Neuronal stem cell (in vitro differentiated cells): ENCODE measurements at regions not wholly inside any gene's neighbourhood (a gene's known extent, or its start where the extent isn't known, plus 50 kb on each side); places are given as distances from the start of the nearest gene placed in this dataset.

Source experiments
- DNase-seq: peaks from one replicate; pipeline ENCODE4 v3.0.0-alpha.2; 2013; ENCODE audit warnings: low spot score
- H2AFZ ChIP-seq: one replicate; pipeline ENCODE4 v1.6.1; 2013; ENCODE audit warnings: mild to moderate bottlenecking, low read length, inconsistent platforms
- H2AK5ac ChIP-seq: 2 replicates; pipeline ENCODE4 v1.6.1; 2013; ENCODE audit warnings: low read depth, mild to moderate bottlenecking, inconsistent platforms, low read length, moderate library complexity, mixed read lengths
- H2BK120ac ChIP-seq: 2 replicates; pipeline ENCODE4 v1.6.1; 2013; ENCODE audit warnings: low read depth, mild to moderate bottlenecking, inconsistent platforms, low read length, moderate library complexity, mixed read lengths
- H2BK12ac ChIP-seq: one replicate; pipeline ENCODE4 v1.6.1; 2013; ENCODE audit warnings: low read length, inconsistent platforms
- H2BK15ac ChIP-seq: 2 replicates; pipeline ENCODE4 v1.6.1; 2013; ENCODE audit warnings: mild to moderate bottlenecking, low read length, inconsistent platforms, mixed read lengths
- H2BK5ac ChIP-seq: one replicate; pipeline ENCODE4 v1.6.1; 2013; ENCODE audit warnings: inconsistent platforms, mild to moderate bottlenecking, low read length, moderate library complexity
- H3K14ac ChIP-seq: one replicate; pipeline ENCODE4 v1.6.1; 2013; ENCODE audit warnings: low read length, inconsistent platforms
- H3K18ac ChIP-seq: 2 replicates; pipeline ENCODE4 v1.6.1; 2013; ENCODE audit warnings: low read length, inconsistent platforms
- H3K23ac ChIP-seq: 2 replicates; pipeline ENCODE4 v1.6.1; 2013; ENCODE audit warnings: low read depth, mild to moderate bottlenecking, mixed read lengths, low read length, inconsistent platforms; ENCODE audit not compliant: poor library complexity
- H3K27ac ChIP-seq: replicated peaks from 3 replicates; pipeline ENCODE4 v1.5.1; 2013; ENCODE audit warnings: low read length, inconsistent platforms
- H3K27me3 ChIP-seq, 3 experiments: 2 replicates each; pipeline ENCODE4 v1.6.1; 2013; ENCODE audit warnings: low read length in 3 of 3, mild to moderate bottlenecking in 2 of 3, inconsistent platforms in 1 of 3, low read depth in 1 of 3, mixed read lengths in 1 of 3, moderate library complexity in 1 of 3; ENCODE audit not compliant: control insufficient read depth in 3 of 3, insufficient read depth in 3 of 3
- H3K36me3 ChIP-seq, 2 donors: replicated peaks in 1 of 2; 2 replicates each; pipeline ENCODE4 v1.6.1; 2013; ENCODE audit warnings: low read length in 2 of 2; ENCODE audit not compliant: control insufficient read depth in 2 of 2, insufficient read depth in 2 of 2
- H3K4ac ChIP-seq: 2 replicates; pipeline ENCODE4 v1.6.1; 2013; ENCODE audit warnings: inconsistent platforms, mild to moderate bottlenecking, low read length, moderate library complexity
- H3K4me1 ChIP-seq, 2 donors: 1 replicate in 1 of 2; 2 replicates in 1 of 2; pipeline ENCODE4 v1.6.1; 2013; ENCODE audit warnings: low read length in 2 of 2, low read depth in 1 of 2; ENCODE audit not compliant: control insufficient read depth in 2 of 2, insufficient read depth in 1 of 2
- H3K4me2 ChIP-seq: one replicate; pipeline ENCODE4 v1.6.1; 2013; ENCODE audit warnings: mild to moderate bottlenecking, low read length, inconsistent platforms; ENCODE audit not compliant: insufficient read depth, poor library complexity, severe bottlenecking
- H3K4me3 ChIP-seq, 2 donors: 2 replicates each; pipeline ENCODE4 v1.5.1; 2013; ENCODE audit warnings: low read length in 2 of 2, mild to moderate bottlenecking in 2 of 2, inconsistent platforms in 1 of 2, moderate library complexity in 1 of 2
- H3K79me1 ChIP-seq: one replicate; pipeline ENCODE4 v1.6.1; 2013; ENCODE audit warnings: low read depth, mild to moderate bottlenecking, inconsistent platforms, low read length, moderate library complexity
- H3K9ac ChIP-seq: one replicate; pipeline ENCODE4 v1.6.1; 2013; ENCODE audit warnings: mild to moderate bottlenecking, low read depth, low read length, inconsistent platforms; ENCODE audit not compliant: poor library complexity
- H3K9me3 ChIP-seq, 2 donors: replicated peaks in 1 of 2; 2 replicates each; pipeline versions ENCODE3 to v1.6.1; 2013; ENCODE audit warnings: low read length in 2 of 2, mild to moderate bottlenecking in 2 of 2, inconsistent platforms in 1 of 2, low read depth in 1 of 2, mixed read lengths in 1 of 2, moderate library complexity in 1 of 2; ENCODE audit not compliant: control insufficient read depth in 2 of 2, insufficient read depth in 1 of 2
- H4K8ac ChIP-seq: one replicate; pipeline ENCODE4 v1.6.1; 2013; ENCODE audit warnings: low read depth, mild to moderate bottlenecking, inconsistent platforms, low read length, moderate library complexity
- H4K91ac ChIP-seq: one replicate; pipeline ENCODE4 v1.6.1; 2013; ENCODE audit warnings: low read length, low read depth, mild to moderate bottlenecking, inconsistent platforms; ENCODE audit not compliant: poor library complexity
- WGBS, 2 donors: extraction: QIAGEN DNeasy Blood & Tissue Kit; methylation state at CpG; one replicate each; pipeline ENCODE4 v1.1.7; 2013; ENCODE audit warnings: missing lambda C conversion rate in 2 of 2, mixed read lengths in 1 of 2; ENCODE audit not compliant: insufficient read length in 2 of 2, insufficient replicate concordance in 1 of 2; ENCODE audit errors: extremely low coverage in 2 of 2; 5-methylcytosine and 5-hydroxymethylcytosine counted together

GRCh38 chr5:16000056-16000455, 179.5 kb downstream of the MARCHF11 start:
- H3K9ac ChIP-seq: no peak overlapping the region
- no peaks in the 10 kb centered on the region for H3K79me1 ChIP-seq
- no peaks in the 10 kb centered on the region for H3K4me1 ChIP-seq
- no peak overlapping the region for H3K4ac ChIP-seq
- no peak overlapping the region for H4K91ac ChIP-seq
- H3K14ac ChIP-seq: no peak overlapping the region
- no peak overlapping the region for H3K27ac ChIP-seq
- no peaks in the 10 kb centered on the region for H3K9me3 ChIP-seq
- no peak overlapping the region for H2BK120ac ChIP-seq
- H3K27me3 ChIP-seq: no peaks in the 10 kb centered on the region
- H3K4me2 ChIP-seq: no peak overlapping the region
- no peak overlapping the region for H3K4me3 ChIP-seq
- H4K8ac ChIP-seq: no peak overlapping the region
- H2AFZ ChIP-seq: no peak overlapping the region
- no peak overlapping the region for H3K23ac ChIP-seq
- no peak for DNase-seq
- no peak overlapping the region for H2BK12ac ChIP-seq
- H2BK5ac ChIP-seq: no peak overlapping the region
- no peaks in the 10 kb centered on the region for H3K36me3 ChIP-seq
- H2BK15ac ChIP-seq: no peak overlapping the region
- no CpG with 5 or more reads among the region's 2 CpGs for WGBS, 2 donors
- H3K18ac ChIP-seq: no peak overlapping the region
- no peak overlapping the region for H2AK5ac ChIP-seq

DNA sequence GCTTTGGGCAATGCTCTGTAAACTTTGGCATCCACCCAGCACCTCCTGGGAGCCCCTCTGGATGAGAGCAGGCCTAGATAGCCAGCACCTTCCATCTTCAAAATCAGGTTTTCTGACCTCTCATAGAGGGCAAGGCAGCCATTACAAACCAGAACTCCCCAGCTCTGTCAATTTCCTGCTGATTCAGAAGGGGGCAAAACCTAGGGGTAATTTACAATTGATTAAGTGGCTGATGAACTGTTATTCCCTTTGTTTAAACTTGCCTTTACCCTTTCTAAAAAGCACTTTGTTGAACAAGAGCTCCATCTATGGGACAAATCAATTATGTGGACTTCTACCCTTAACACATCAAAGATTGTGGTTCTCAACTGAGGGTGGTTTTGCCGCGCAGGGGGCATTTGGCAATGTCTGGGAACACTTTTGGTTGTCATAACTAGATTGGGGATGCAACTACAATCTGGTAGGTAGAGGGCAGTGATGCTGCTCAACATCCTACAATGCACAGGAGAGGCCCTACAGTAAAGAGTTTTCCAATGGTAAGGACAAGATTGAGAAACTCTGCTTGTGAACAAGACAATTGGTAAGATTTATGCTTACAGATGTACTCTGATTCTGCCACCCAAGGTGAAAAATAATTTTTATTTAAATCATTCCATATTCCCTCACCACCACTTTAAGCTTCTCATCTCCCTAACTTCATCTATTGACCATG, 184.1 kb downstream of the MARCHF11 start:
- Histone ChIP-seq H2BK15ac (no peak overlapping the region), H2AFZ (no peak overlapping the region), H3K14ac (no peak overlapping the region), H3K4ac (no peak overlapping the region), H2BK120ac (no peak overlapping the region), H3K27ac (no peak overlapping the region), H3K23ac (no peak overlapping the region), H3K4me2 (no peak overlapping the region), H4K8ac (no peak overlapping the region), H3K4me1 (no peaks in the 10 kb centered on the region), H3K36me3 (no peaks in the 10 kb centered on the region), H2AK5ac (no peak overlapping the region), H2BK12ac (no peak overlapping the region), H3K79me1 (no peaks in the 10 kb centered on the region), H3K4me3 (no peak overlapping the region), H2BK5ac (no peak overlapping the region), H3K18ac (no peak overlapping the region), H3K9ac (no peak overlapping the region), H3K9me3 (no peaks in the 10 kb centered on the region), H3K27me3 (no peaks in the 10 kb centered on the region), H4K91ac (no peak overlapping the region)
- DNase-seq: peak; percentile 43
- WGBS, 2 donors: no CpG with 5 or more reads among the region's 2 CpGs

- Histone ChIP-seq H3K14ac (no peak overlapping the region), H3K36me3 (no peaks in the 10 kb centered on the region), H2BK12ac (no peak overlapping the region), H4K91ac (no peak overlapping the region), H3K79me1 (no peaks in the 10 kb centered on the region), H3K4ac (no peak overlapping the region), H2BK15ac (no peak overlapping the region), H2AK5ac (no peak overlapping the region), H4K8ac (no peak overlapping the region), H3K9me3 (no peaks in the 10 kb centered on the region), H3K4me1 (no peaks in the 10 kb centered on the region), H3K27me3 (no peaks in the 10 kb centered on the region), H3K4me3 (no peak overlapping the region), H3K18ac (no peak overlapping the region), H3K27ac (no peak overlapping the region), H3K23ac (no peak overlapping the region), H2AFZ (no peak overlapping the region), H3K9ac (no peak overlapping the region), H2BK120ac (no peak overlapping the region), H2BK5ac (no peak overlapping the region), H3K4me2 (no peak overlapping the region)
- DNase-seq: no peak
Observed at GRCh38 chr5:15993919-15994318, 185.7 kb downstream of the MARCHF11 start.

DNA sequence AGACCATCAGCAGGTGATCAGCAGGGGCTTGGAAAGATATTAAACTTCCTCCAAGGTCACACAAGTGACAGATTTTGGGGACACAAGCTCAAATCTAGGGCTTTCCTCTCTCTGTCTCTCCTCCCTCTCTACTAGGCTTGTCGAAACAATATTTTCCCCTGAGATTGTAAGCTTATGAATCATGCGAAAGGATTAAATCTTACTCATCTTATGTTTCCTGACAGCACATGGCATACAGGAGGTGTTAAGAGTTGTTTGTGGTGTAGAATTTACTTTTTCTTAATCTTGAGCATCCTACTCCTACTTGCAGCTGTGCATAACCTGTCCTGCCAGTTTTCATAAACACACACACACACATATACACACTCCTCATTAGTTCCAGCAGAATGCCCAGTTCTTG, 186.3 kb downstream of the MARCHF11 start:
- Histone ChIP-seq H3K9ac (no peak overlapping the region), H3K36me3 (no peaks in the 10 kb centered on the region), H3K4me1 (no peaks in the 10 kb centered on the region), H2BK5ac (no peak overlapping the region), H2BK12ac (no peak overlapping the region), H4K8ac (no peak overlapping the region), H3K9me3 (no peaks in the 10 kb centered on the region), H3K4ac (no peak overlapping the region), H3K18ac (no peak overlapping the region), H3K4me3 (no peak overlapping the region), H4K91ac (no peak overlapping the region), H3K27me3 (no peaks in the 10 kb centered on the region), H3K4me2 (no peak overlapping the region), H2AFZ (no peak overlapping the region), H2AK5ac (no peak overlapping the region), H2BK120ac (no peak overlapping the region), H3K14ac (no peak overlapping the region), H3K23ac (no peak overlapping the region), H3K27ac (no peak overlapping the region), H2BK15ac (no peak overlapping the region), H3K79me1 (no peaks in the 10 kb centered on the region)
- no peak for DNase-seq
- WGBS, 2 donors: no CpG with 5 or more reads among the region's 2 CpGs
